Astrocyte of the hippocampus (primary cell): ENCODE measurements at regions not wholly inside any gene's neighbourhood (a gene's known extent, or its start where the extent isn't known, plus 50 kb on each side); places are given as distances from the start of the nearest gene placed in this dataset.

ENCODE experiments used
- DNase-seq: peaks from one replicate; pipeline ENCODE4 v3.0.0; 2011; ENCODE audit warnings: low read depth, low spot score

- no peak for DNase-seq
Measured at GRCh38 chr7:123401295-123401694, 133.1 kb downstream of the IQUB start.

DNA sequence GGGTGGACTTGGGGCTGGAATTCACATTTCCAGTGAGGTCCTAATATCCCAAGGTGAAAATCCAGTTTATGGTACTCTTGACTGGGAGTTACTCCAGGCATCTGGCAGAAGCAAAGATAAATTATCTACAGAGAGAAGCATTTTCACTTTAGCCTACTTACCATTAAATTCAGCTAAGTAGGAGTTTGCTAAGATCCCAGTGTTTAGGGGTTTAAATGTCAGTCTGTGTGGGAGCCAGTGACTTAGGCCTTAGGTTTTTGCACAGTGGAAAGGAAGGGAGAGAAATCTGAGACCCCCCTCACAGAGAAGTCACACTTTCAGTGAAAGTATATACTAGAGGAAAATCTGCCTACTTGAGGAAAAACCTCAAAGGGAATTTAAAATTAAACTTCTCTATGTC lies 134.2 kb downstream of the IQUB start:
- no peak for DNase-seq

DNA sequence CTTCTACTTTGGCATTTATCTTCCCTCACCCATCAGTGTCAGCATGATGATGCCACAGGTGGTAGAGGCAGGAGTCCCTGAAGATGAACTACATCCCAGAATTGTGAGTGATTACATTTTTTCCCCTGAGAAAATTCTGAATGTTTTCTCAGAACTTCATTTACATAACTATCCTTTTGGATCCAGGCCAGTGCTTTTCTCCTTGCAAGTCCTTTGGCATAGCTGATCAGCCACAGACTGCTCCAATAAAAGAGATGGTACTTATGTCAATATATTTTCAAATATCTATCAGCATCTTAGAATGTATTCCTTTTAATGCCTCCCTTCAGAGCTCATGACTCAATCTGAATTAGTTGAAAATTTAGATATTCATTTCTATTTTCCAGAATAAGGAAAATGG lies 135.5 kb downstream of the IQUB start:
- peak; percentile 5 for DNase-seq

- DNase-seq: no peak
Measured at GRCh38 chr7:123397746-123398338, 136.6 kb downstream of the IQUB start.

DNA sequence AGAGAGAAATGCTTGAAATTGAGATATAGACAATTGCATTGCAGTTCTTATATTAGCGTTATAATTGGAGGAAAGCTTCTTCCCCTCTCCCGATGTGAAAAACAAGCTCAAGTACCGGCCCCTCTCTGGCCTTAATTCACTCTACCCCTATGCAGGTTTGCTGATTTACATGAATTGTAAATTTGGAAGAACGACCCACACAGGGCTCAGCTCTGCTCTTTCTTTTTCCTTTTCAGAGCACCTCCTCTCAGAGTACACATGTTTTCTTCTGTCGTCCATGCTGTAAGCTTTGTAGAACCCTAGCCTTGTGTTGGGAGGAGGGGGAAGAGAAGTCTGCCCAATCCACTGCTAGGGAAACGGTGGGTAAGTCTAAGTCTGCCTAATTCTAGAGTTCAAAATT lies 140.8 kb downstream of the IQUB start:
- no peak for DNase-seq

GRCh38 chr7:123372368-123372767 lies 162.0 kb downstream of the IQUB start:
- DNase-seq: no peak

- peak; percentile 42 for DNase-seq
Measured at GRCh38 chr7:123367484-123368122, 166.8 kb downstream of the IQUB start.

DNA sequence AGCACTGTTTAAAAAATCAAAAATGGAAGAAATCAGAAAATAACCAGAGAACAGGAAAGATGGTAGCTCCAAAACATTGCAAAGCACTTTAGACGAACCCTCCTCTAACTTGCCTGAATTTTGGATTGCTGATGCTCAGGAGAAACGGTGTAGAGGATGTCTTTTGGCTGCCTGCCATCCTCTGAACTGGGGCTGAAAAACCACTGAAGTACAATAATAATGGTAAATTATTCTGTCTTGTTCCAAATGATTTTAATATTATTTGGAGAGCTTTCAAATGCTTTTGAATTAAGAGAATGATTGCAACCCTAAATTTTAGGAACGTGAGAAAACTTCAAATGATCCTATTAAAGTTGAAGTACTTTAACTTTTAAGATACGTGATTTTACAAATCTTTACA lies 167.3 kb upstream of the SLC13A1 start:
- no peak for DNase-seq

GRCh38 chr7:123366626-123367025 lies 166.9 kb upstream of the SLC13A1 start:
- DNase-seq: no peak

DNA sequence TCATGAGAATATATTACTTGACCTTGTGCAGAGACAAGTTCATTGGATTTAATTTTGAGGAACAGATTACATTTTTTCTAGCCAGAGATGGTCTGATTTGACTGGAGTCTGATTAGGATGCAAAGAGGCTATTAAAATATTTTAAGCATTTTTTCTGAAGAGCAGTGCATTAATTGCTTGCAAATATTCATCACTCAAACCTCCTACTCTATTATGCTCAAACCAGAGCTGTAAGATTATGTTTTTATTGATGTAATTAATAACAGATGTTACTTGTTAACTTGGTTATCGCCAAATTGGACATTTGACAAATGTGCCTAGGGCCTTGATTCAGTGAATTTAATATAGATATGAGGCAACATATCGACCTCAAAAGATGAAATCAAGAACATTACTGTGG lies 160.9 kb upstream of the SLC13A1 start:
- no peak for DNase-seq

GRCh38 chr7:123355576-123356190 lies 155.9 kb upstream of the SLC13A1 start:
- DNase-seq: peak; percentile 55

GRCh38 chr7:123352973-123353372 lies 153.2 kb upstream of the SLC13A1 start:
- no peak for DNase-seq

DNA sequence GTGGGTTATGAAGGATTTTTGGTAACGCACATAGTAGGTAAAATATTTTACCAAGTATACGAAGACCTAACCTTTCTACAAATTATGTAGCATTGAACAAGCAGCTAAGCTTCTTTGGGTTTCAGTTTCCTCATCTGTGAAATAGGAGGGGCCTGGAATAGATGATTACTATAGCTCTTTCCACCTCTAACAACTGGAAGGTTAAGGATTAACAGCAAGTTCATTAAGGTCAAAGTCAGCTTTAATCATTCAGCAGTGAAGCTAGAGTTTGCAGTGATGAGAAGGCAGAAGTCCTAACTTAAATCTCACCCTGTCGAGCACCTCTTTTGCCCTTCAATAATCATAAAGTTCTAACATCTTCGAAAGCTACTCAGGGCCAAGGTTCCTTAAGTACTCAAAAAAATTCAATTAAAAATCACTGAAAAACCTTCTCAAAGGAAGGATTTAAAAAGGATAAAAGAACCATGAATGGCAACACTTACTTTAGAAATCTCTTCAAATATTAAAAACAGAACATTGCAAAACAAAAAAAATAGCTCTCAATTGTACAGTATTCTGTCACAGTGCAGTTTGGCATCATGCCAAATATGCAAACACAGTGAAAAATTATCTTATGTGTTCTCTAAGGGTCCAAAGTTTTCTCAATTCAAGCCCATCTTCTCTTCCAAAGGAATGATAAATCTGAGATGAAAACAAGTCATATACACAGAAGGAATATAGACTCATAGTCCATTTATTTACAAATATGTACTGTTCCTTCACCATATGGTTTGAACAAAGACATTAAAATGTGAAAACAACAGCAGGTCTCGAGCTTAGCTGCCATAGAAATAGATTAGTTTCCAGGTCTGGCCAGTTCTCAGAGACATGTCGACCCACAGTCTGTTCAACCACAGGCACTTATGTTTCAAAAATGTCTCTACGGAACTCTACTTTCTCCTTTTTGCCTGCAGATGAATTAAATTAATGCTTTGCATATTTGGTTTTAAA lies 152.0 kb upstream of the SLC13A1 start:
- DNase-seq: peak; percentile 7

DNA sequence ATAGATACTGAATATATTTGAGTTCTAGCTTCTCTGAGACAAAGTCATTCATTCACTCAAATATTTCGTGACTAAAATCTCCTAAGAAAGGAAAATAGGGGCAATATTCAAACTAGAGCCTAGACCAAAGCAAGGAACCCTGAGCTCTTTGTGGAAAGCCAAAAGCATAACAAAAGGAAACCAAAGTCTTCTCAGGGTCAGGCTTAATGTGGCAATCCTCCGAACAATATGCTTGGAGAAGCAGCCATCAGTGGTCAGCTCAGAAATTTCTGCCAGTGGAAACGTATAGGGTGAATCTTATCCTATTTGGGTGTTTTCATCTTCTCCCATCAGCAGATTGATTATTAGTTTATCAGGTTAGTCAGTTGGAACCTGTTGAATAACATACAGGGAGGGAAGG lies 151.3 kb upstream of the SLC13A1 start:
- no peak for DNase-seq

DNA sequence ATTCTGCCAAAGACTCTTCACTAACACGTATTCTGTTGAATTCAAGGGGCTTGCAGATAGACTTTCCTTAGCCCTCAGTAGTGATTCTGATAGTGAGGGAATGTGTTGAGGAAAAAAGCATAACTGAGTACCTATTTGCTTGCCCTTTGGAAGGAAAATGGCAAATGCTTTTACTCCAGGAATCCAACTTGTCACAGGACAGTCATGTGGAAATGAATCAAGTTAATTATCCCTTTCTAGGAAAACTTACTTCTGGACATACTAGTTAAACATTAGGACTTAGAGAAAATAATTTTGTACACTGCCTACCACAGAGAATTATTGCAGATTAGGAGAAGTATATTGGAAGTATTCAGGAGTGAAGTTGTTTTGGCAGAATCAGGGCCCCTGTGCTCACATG lies 148.9 kb upstream of the SLC13A1 start:
- no peak for DNase-seq

- DNase-seq: no peak
Measured at GRCh38 chr7:123346766-123347165, 147.0 kb upstream of the SLC13A1 start.

DNA sequence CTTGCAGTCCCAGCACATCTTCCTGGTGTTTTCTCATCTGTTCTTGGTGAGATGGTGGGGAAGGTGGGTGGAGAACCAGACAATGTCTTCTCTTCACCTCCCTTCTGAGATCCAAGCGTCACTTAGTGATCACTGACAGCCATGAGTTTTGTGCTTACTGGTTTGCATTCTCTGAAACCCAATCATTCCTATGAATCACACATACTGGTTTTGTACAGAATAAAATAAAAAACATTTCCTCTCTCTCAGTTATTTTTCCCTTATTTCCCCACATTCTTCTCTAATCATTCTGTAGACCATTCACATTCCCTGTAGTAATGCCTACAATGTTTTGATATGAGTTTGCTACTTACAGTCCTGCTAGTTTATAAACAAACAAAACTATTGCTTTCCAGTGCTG lies 143.8 kb upstream of the SLC13A1 start:
- peak; percentile 21 for DNase-seq

- no peak for DNase-seq
Measured at GRCh38 chr7:123341102-123341501, 141.3 kb upstream of the SLC13A1 start.

- DNase-seq: no peak
Measured at GRCh38 chr7:123338688-123339087, 138.9 kb upstream of the SLC13A1 start.

DNA sequence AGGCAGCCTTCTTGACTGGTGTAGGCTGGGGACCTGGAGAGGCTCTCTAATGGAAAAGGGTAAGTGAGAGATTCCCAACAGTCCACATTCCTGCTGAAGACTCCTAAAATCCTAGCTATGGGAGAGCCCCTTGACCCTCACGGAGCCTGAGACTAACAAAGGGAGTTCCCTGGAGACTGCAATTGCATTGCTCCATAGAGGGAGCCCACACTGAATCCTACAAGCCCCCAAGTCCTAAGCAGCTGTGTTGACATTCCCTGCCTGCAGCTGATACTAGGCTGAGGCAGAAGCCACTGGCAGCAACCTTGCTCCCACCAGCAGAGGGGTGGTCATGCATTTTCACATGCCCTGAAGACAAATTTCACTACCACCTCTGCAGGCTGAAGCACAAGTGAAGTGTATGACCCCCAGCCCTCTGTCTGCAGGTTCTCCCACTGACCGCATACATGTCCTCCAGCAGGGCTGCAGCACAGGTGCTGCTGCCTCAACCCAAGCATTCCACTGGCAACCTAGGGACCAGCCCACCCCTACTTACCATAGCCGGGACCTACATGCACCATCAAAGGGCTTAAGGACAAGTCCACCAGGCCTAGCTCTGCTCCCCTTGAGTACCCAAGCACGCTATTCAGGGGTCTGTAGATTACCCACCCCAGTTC lies 130.3 kb upstream of the SLC13A1 start:
- no peak for DNase-seq

DNA sequence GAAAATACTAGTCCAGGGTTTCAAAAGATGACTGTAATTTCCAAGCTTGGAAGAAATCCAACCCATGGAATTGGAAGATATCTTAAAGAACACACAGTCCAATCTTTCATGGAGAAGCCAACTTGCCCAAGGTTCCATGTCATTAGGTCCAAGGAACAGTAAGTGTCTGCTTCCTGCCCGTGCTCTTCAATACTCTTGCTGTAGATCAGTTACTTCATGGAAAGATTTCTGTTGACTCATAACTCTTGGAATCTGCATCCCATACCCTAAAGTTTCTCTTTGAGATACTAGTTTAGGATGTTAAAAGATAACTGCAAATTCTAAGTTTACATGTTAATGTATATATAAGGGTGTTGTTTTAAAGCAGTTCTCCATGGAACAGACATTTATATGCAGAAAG lies 127.9 kb upstream of the SLC13A1 start:
- no peak for DNase-seq

DNA sequence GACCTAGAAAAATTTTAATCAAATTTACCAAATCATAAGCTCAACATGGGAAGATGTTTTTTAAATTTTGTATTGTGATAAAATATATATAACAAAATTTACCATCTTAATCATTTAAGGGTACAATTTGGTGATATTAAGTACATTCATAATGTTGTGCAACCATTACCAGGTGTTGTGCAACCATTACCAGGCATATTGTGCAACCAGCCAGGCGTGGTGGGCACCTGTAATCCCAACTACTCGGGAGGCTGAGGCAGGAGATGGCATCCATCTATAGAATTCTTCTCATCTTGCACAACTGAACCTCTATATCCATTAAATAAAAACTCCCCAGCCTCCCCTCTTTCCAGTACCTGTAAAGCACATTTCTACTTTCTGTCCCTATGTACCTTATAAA lies 124.5 kb upstream of the SLC13A1 start:
- no peak for DNase-seq
